H1 (cell line): ENCODE measurements at regions not wholly inside any gene's neighbourhood (a gene's known extent, or its start where the extent isn't known, plus 50 kb on each side); places are given as distances from the start of the nearest gene placed in this dataset.

Experiments used
- CTCF ChIA-PET: fragments of 300-600 bp; sonication (Branson Sonifier 250); formaldehyde crosslinking; loops from one replicate; lab custom pipeline; 2021; ENCODE audit not compliant: partially characterized antibody; lab: Charles Lee
- POLR2A ChIA-PET: fragments of 300-600 bp; sonication (Branson Sonifier 250); formaldehyde crosslinking; loops from one replicate; lab custom pipeline; 2021; ENCODE audit warnings: inconsistent platforms; ENCODE audit not compliant: partially characterized antibody; lab: Charles Lee
- DNase-seq, 2 experiments: peaks; one replicate each; pipeline versions ENCODE4 v3.0.0 to v3.0.0-alpha.2; 2010 to 2022; ENCODE audit warnings: low spot score in 2 of 2, low read depth in 1 of 2, mixed read lengths in 1 of 2
- FAIRE-seq: peaks from 2 replicates; lab custom pipeline; 2011; peaks lifted over from hg19 to GRCh38; lab: Jason Lieb, UNC
- H2AFZ ChIP-seq: 2 replicates; pipeline ENCODE4 v1.8.1; 2012; ENCODE audit warnings: low read length, inconsistent platforms
- H2AK5ac ChIP-seq: 2 replicates; pipeline ENCODE4 v1.6.1; 2013; ENCODE audit warnings: low read depth, low read length
- H2BK120ac ChIP-seq: replicated peaks from 2 replicates; pipeline ENCODE3; 2013; ENCODE audit warnings: low read depth, low read length, inconsistent platforms
- H2BK12ac ChIP-seq: 2 replicates; pipeline ENCODE4 v1.6.1; 2013; ENCODE audit warnings: low read depth, low read length
- H2BK15ac ChIP-seq: 2 replicates; pipeline ENCODE4 v1.6.1; 2013; ENCODE audit warnings: low read length
- H2BK20ac ChIP-seq: 2 replicates; pipeline ENCODE4 v1.6.1; 2013; ENCODE audit warnings: low read length
- H2BK5ac ChIP-seq: 2 replicates; pipeline ENCODE4 v1.6.1; 2013; ENCODE audit warnings: low read depth, low read length
- H3K14ac ChIP-seq: 2 replicates; pipeline ENCODE4 v1.6.1; 2013; ENCODE audit warnings: inconsistent platforms; ENCODE audit not compliant: insufficient read length
- H3K18ac ChIP-seq: 2 replicates; pipeline ENCODE4 v1.6.1; 2013; ENCODE audit warnings: low read length; ENCODE audit errors: extremely low read depth
- H3K23ac ChIP-seq: 2 replicates; pipeline ENCODE4 v1.6.1; 2013; ENCODE audit warnings: inconsistent platforms; ENCODE audit not compliant: insufficient read length
- H3K23me2 ChIP-seq: 2 replicates; pipeline ENCODE4 v1.6.1; 2013; ENCODE audit warnings: low read depth, low read length
- H3K27ac ChIP-seq: 2 replicates; pipeline ENCODE4 v1.6.1; 2011; ENCODE audit warnings: low read depth, low read length, inconsistent platforms
- H3K27me3 ChIP-seq, 4 experiments: replicated peaks in 1 of 4; 1 replicate in 1 of 4; 2 replicates in 3 of 4; pipeline versions ENCODE4 v1.6.1 to v1.8.1; 2011 to 2013; ENCODE audit warnings: low read length in 3 of 4, mild to moderate bottlenecking in 3 of 4, inconsistent platforms in 2 of 4, mixed read lengths in 2 of 4, moderate library complexity in 1 of 4; ENCODE audit not compliant: control insufficient read depth in 3 of 4, insufficient read depth in 3 of 4; ENCODE audit errors: extremely low read depth in 1 of 4
- H3K36me3 ChIP-seq, 4 experiments: 2 replicates each; pipeline versions ENCODE4 v1.6.1 to v1.8.1; 2011 to 2013; ENCODE audit warnings: mild to moderate bottlenecking in 4 of 4, low read length in 3 of 4, moderate library complexity in 2 of 4, control low read depth in 1 of 4, inconsistent platforms in 1 of 4; ENCODE audit not compliant: insufficient read depth in 4 of 4, control insufficient read depth in 2 of 4
- H3K4ac ChIP-seq: replicated peaks from 2 replicates; pipeline ENCODE3; 2013; ENCODE audit warnings: low read length, low read depth, mixed read lengths, inconsistent platforms; ENCODE audit not compliant: insufficient read length
- H3K4me1 ChIP-seq, 4 experiments: replicated peaks in 1 of 4; 1 replicate in 1 of 4; 2 replicates in 3 of 4; pipeline versions ENCODE4 v1.6.1 to v1.8.1; 2011 to 2013; ENCODE audit warnings: low read length in 3 of 4, inconsistent platforms in 2 of 4, mixed read lengths in 1 of 4; ENCODE audit not compliant: insufficient read depth in 4 of 4, control insufficient read depth in 3 of 4
- H3K4me2 ChIP-seq, 2 experiments: 2 replicates each; pipeline versions ENCODE4 v1.6.1 to v1.8.1; 2011 to 2013; ENCODE audit warnings: low read depth in 2 of 2, low read length in 2 of 2, control low read depth in 1 of 2, inconsistent platforms in 1 of 2, mild to moderate bottlenecking in 1 of 2; ENCODE audit not compliant: insufficient read depth in 1 of 2
- H3K4me3 ChIP-seq, 4 experiments: fragments of 200-600, 300-600 bp in 1 of 4; sonication (generic), shearing (Covaris generic), sonication (Bioruptor Twin) in 1 of 4; 2 replicates each; pipeline versions ENCODE4 v1.5.1 to v1.8.1; 2011 to 2016; ENCODE audit warnings: low read length in 4 of 4, low read depth in 3 of 4, control low read depth in 2 of 4, inconsistent platforms in 2 of 4, mild to moderate bottlenecking in 2 of 4, mixed read lengths in 1 of 4, moderate library complexity in 1 of 4; ENCODE audit not compliant: insufficient read depth in 2 of 4; ENCODE audit errors: extremely low read depth in 1 of 4
- H3K56ac ChIP-seq: replicated peaks from 2 replicates; pipeline ENCODE3; 2013; ENCODE audit warnings: low read depth, mild to moderate bottlenecking, mixed read lengths, low read length, inconsistent platforms; ENCODE audit not compliant: insufficient read length
- H3K79me1 ChIP-seq: 2 replicates; pipeline ENCODE4 v1.6.1; 2013; ENCODE audit warnings: low read depth, low read length, control low read depth
- H3K79me2 ChIP-seq, 2 experiments: 2 replicates each; pipeline versions ENCODE4 v1.6.1 to v1.8.1; 2012 to 2013; ENCODE audit warnings: low read length in 2 of 2, mild to moderate bottlenecking in 2 of 2, inconsistent platforms in 1 of 2; ENCODE audit not compliant: insufficient read depth in 2 of 2, control insufficient read depth in 1 of 2
- H3K9ac ChIP-seq, 4 experiments: replicated peaks in 1 of 4; 1 replicate in 1 of 4; 2 replicates in 3 of 4; pipeline versions ENCODE4 v1.6.1 to v1.8.1; 2011 to 2013; ENCODE audit warnings: low read depth in 3 of 4, low read length in 3 of 4, control low read depth in 2 of 4, mild to moderate bottlenecking in 2 of 4, moderate library complexity in 2 of 4, inconsistent platforms in 1 of 4; ENCODE audit errors: extremely low read depth in 1 of 4
- H3K9me3 ChIP-seq, 2 experiments: 2 replicates each; pipeline versions ENCODE4 v1.6.1 to v1.8.1; 2012 to 2013; ENCODE audit warnings: mild to moderate bottlenecking in 2 of 2, moderate library complexity in 2 of 2, control low read depth in 1 of 2, inconsistent platforms in 1 of 2, low read depth in 1 of 2, low read length in 1 of 2, mixed read lengths in 1 of 2; ENCODE audit not compliant: insufficient read depth in 2 of 2
- H4K20me1 ChIP-seq, 2 experiments: replicated peaks in 1 of 2; 2 replicates each; pipeline versions ENCODE3 to v1.8.1; 2011 to 2013; ENCODE audit warnings: inconsistent platforms in 2 of 2, low read length in 2 of 2, mild to moderate bottlenecking in 1 of 2; ENCODE audit not compliant: insufficient read depth in 2 of 2, control insufficient read depth in 1 of 2
- H4K5ac ChIP-seq: 2 replicates; pipeline ENCODE4 v1.6.1; 2013; ENCODE audit warnings: low read length, low read depth, mixed read lengths, inconsistent platforms; ENCODE audit not compliant: insufficient read length
- H4K8ac ChIP-seq: 2 replicates; pipeline ENCODE4 v1.8.0; 2013; ENCODE audit warnings: mild to moderate bottlenecking, moderate library complexity, low read length, inconsistent platforms; ENCODE audit not compliant: insufficient read depth; ENCODE audit errors: extremely low read depth
- H4K91ac ChIP-seq: replicated peaks from 2 replicates; pipeline ENCODE3; 2013; ENCODE audit warnings: low read length, mixed read lengths, inconsistent platforms; ENCODE audit not compliant: insufficient read length
- ASH2L ChIP-seq: fragments of 200-600, 300-600 bp; sonication (generic); IDR thresholded peaks from one replicate; pipeline ENCODE4 v1.7.1; 2017; ENCODE audit warnings: low read length
- ATF3 ChIP-seq: IDR thresholded peaks from 2 replicates; pipeline ENCODE4 v1.6.1; 2011; ENCODE audit warnings: low read depth, mild to moderate bottlenecking, low read length; ENCODE audit not compliant: insufficient read depth
- BACH1 ChIP-seq: IDR thresholded peaks from 2 replicates; pipeline ENCODE4 v1.6.1; 2012; ENCODE audit warnings: low read length, improper control_type of control experiment
- BRCA1 ChIP-seq: IDR thresholded peaks from 2 replicates; pipeline ENCODE4 v1.6.1; 2012; ENCODE audit warnings: low read depth, low read length, improper control_type of control experiment
- CBX8 ChIP-seq: fragments of 300-800, 300-1000 bp; sonication (generic); IDR thresholded peaks from 2 replicates; pipeline ENCODE4 v1.7.1; 2016; ENCODE audit warnings: low read depth, low read length, borderline replicate concordance
- POU5F1 ChIP-seq: IDR thresholded peaks from 2 replicates; pipeline ENCODE4 v1.6.1; 2011; ENCODE audit warnings: low read depth, mild to moderate bottlenecking, low read length, moderate library complexity
- RNF2 ChIP-seq: fragments of 200-900, 300-1000 bp; sonication (generic); IDR thresholded peaks from 2 replicates; pipeline ENCODE4 v1.7.1; 2016; ENCODE audit warnings: borderline replicate concordance, low read depth, mild to moderate bottlenecking, antibody characterized with exemption, low read length; ENCODE audit not compliant: poor library complexity, severe bottlenecking; ENCODE audit errors: missing control alignments
- RXRA ChIP-seq: IDR thresholded peaks from 2 replicates; pipeline ENCODE4 v1.6.1; 2011; ENCODE audit warnings: low read depth, mild to moderate bottlenecking, low read length, moderate library complexity; ENCODE audit not compliant: insufficient read depth
- SAP30 ChIP-seq: fragments of 300-600 bp; sonication (generic); IDR thresholded peaks from 2 replicates; pipeline ENCODE4 v1.7.1; 2012; ENCODE audit warnings: low read length, moderate library complexity, mild to moderate bottlenecking, inconsistent platforms; ENCODE audit not compliant: insufficient read depth, insufficient replicate concordance
- SIN3A ChIP-seq, 2 experiments: IDR thresholded peaks in 1 of 2; conservative IDR thresholded peaks in 1 of 2; 2 replicates each; pipeline ENCODE4 v1.6.1; 2011 to 2012; ENCODE audit warnings: low read length in 2 of 2, improper control_type of control experiment in 1 of 2, low read depth in 1 of 2, mild to moderate bottlenecking in 1 of 2
- SUZ12 ChIP-seq: fragments of 200-600 bp; sonication (generic); IDR thresholded peaks from 2 replicates; pipeline ENCODE4 v1.6.1; 2012; ENCODE audit warnings: mild to moderate bottlenecking, inconsistent platforms, low read length, moderate library complexity, mixed read lengths
- YY1 ChIP-seq: IDR thresholded peaks from 2 replicates; pipeline ENCODE4 v1.6.1; 2011; ENCODE audit warnings: low read depth, mild to moderate bottlenecking, low read length
- WGBS, 2 experiments: shearing (Covaris generic) in 1 of 2; methylation state at CpG; one replicate each; pipeline versions ENCODE4 v1.1.6 to v1.1.7; 2013 to 2015; ENCODE audit warnings: low lambda C conversion rate in 2 of 2, mixed read lengths in 2 of 2, inconsistent platforms in 1 of 2, low coverage in 1 of 2, missing lambda C conversion rate in 1 of 2; ENCODE audit not compliant: insufficient replicate concordance in 2 of 2, insufficient coverage in 1 of 2, insufficient read length in 1 of 2; ENCODE audit errors: extremely low coverage in 1 of 2, missing lambda C conversion rate in 1 of 2; 5-methylcytosine and 5-hydroxymethylcytosine counted together

GRCh38 chr5:17429353-17429752 is 68.7 kb upstream of the TAF11L2 start:
- ChIA-PET POLR2A (no interaction called here), CTCF (interaction anchor here (1.5 kb wide), 1 partner anchor 9 kb away, joined by 3 read pairs; no protein-coding TSS in a partner anchor)
- Histone ChIP-seq H4K5ac (no peak overlapping the region), H3K4me1 (peaks cover 0 to 2% (median 0%) of the 10 kb centered on the region in 4 experiments; a peak in 3 of 7 replicates), H3K23ac (no peak overlapping the region), H3K27me3 (no peaks in the 10 kb centered on the region), H2BK5ac (no peak overlapping the region), H2BK120ac (no peak overlapping the region), H3K56ac (no peak overlapping the region), H2BK20ac (no peak overlapping the region), H3K79me2 (no peaks in the 10 kb centered on the region), H3K36me3 (no peaks in the 10 kb centered on the region), H4K20me1 (no peaks in the 10 kb centered on the region), H3K9ac (no peak overlapping the region), H4K91ac (no peak overlapping the region), H3K23me2 (no peaks in the 10 kb centered on the region), H3K18ac (no peak overlapping the region), H3K4ac (no peak overlapping the region), H3K27ac (no peak overlapping the region), H4K8ac (no peak overlapping the region), H2BK15ac (no peak overlapping the region), H2AFZ (no peak overlapping the region), H3K14ac (no peak overlapping the region), H2AK5ac (no peak overlapping the region), H3K9me3 (no peaks in the 10 kb centered on the region), H2BK12ac (no peak overlapping the region), H3K79me1 (no peaks in the 10 kb centered on the region), H3K4me2 (no peak overlapping the region), H3K4me3 (no peak overlapping the region)
- no peak for FAIRE-seq
- no peak for TF ChIP-seq SUZ12
- no peak for TF ChIP-seq BRCA1
- TF ChIP-seq RNF2 = no peak
- TF ChIP-seq BACH1 = no peak
- TF ChIP-seq RXRA = no peak
- no peak for TF ChIP-seq SIN3A (conservative IDR thresholded peaks at IDR 0.05 in 1 of 2, IDR thresholded peaks at IDR 0.05 in 1 of 2; ENCODE audit: low read depth in 1 of 2, low read length in 2 of 2)
- TF ChIP-seq SAP30 = no peak
- no peak for TF ChIP-seq ATF3
- TF ChIP-seq POU5F1 = no peak
- no peak for TF ChIP-seq ASH2L
- no peak for TF ChIP-seq YY1
- TF ChIP-seq CBX8 = no peak
- WGBS, 2 experiments = 97% methylated on average over 4 of the region's 4 CpGs; no CpG with 5 or more reads in 1 of the 2 experiments
- DNase-seq = no peak
